H1 (cell line): ENCODE measurements at regions not wholly inside any gene's neighbourhood (a gene's known extent, or its start where the extent isn't known, plus 50 kb on each side); places are given as distances from the start of the nearest gene placed in this dataset.

ENCODE experiments used
- CTCF ChIA-PET: fragments of 300-600 bp; sonication (Branson Sonifier 250); formaldehyde crosslinking; loops from one replicate; lab custom pipeline; 2021; ENCODE audit not compliant: partially characterized antibody; lab: Charles Lee
- POLR2A ChIA-PET: fragments of 300-600 bp; sonication (Branson Sonifier 250); formaldehyde crosslinking; loops from one replicate; lab custom pipeline; 2021; ENCODE audit warnings: inconsistent platforms; ENCODE audit not compliant: partially characterized antibody; lab: Charles Lee
- DNase-seq, 2 experiments: peaks; one replicate each; pipeline versions ENCODE4 v3.0.0 to v3.0.0-alpha.2; 2010 to 2022; ENCODE audit warnings: low spot score in 2 of 2, low read depth in 1 of 2, mixed read lengths in 1 of 2
- FAIRE-seq: peaks from 2 replicates; lab custom pipeline; 2011; peaks lifted over from hg19 to GRCh38; lab: Jason Lieb, UNC
- H2AFZ ChIP-seq: 2 replicates; pipeline ENCODE4 v1.8.1; 2012; ENCODE audit warnings: low read length, inconsistent platforms
- H2AK5ac ChIP-seq: 2 replicates; pipeline ENCODE4 v1.6.1; 2013; ENCODE audit warnings: low read depth, low read length
- H2BK120ac ChIP-seq: replicated peaks from 2 replicates; pipeline ENCODE3; 2013; ENCODE audit warnings: low read depth, low read length, inconsistent platforms
- H2BK12ac ChIP-seq: 2 replicates; pipeline ENCODE4 v1.6.1; 2013; ENCODE audit warnings: low read depth, low read length
- H2BK15ac ChIP-seq: 2 replicates; pipeline ENCODE4 v1.6.1; 2013; ENCODE audit warnings: low read length
- H2BK20ac ChIP-seq: 2 replicates; pipeline ENCODE4 v1.6.1; 2013; ENCODE audit warnings: low read length
- H2BK5ac ChIP-seq: 2 replicates; pipeline ENCODE4 v1.6.1; 2013; ENCODE audit warnings: low read depth, low read length
- H3K14ac ChIP-seq: 2 replicates; pipeline ENCODE4 v1.6.1; 2013; ENCODE audit warnings: inconsistent platforms; ENCODE audit not compliant: insufficient read length
- H3K18ac ChIP-seq: 2 replicates; pipeline ENCODE4 v1.6.1; 2013; ENCODE audit warnings: low read length; ENCODE audit errors: extremely low read depth
- H3K23ac ChIP-seq: 2 replicates; pipeline ENCODE4 v1.6.1; 2013; ENCODE audit warnings: inconsistent platforms; ENCODE audit not compliant: insufficient read length
- H3K23me2 ChIP-seq: 2 replicates; pipeline ENCODE4 v1.6.1; 2013; ENCODE audit warnings: low read depth, low read length
- H3K27ac ChIP-seq: 2 replicates; pipeline ENCODE4 v1.6.1; 2011; ENCODE audit warnings: low read depth, low read length, inconsistent platforms
- H3K27me3 ChIP-seq, 4 experiments: replicated peaks in 1 of 4; 1 replicate in 1 of 4; 2 replicates in 3 of 4; pipeline versions ENCODE4 v1.6.1 to v1.8.1; 2011 to 2013; ENCODE audit warnings: low read length in 3 of 4, mild to moderate bottlenecking in 3 of 4, inconsistent platforms in 2 of 4, mixed read lengths in 2 of 4, moderate library complexity in 1 of 4; ENCODE audit not compliant: control insufficient read depth in 3 of 4, insufficient read depth in 3 of 4; ENCODE audit errors: extremely low read depth in 1 of 4
- H3K36me3 ChIP-seq, 4 experiments: 2 replicates each; pipeline versions ENCODE4 v1.6.1 to v1.8.1; 2011 to 2013; ENCODE audit warnings: mild to moderate bottlenecking in 4 of 4, low read length in 3 of 4, moderate library complexity in 2 of 4, control low read depth in 1 of 4, inconsistent platforms in 1 of 4; ENCODE audit not compliant: insufficient read depth in 4 of 4, control insufficient read depth in 2 of 4
- H3K4ac ChIP-seq: replicated peaks from 2 replicates; pipeline ENCODE3; 2013; ENCODE audit warnings: low read length, low read depth, mixed read lengths, inconsistent platforms; ENCODE audit not compliant: insufficient read length
- H3K4me1 ChIP-seq, 4 experiments: replicated peaks in 1 of 4; 1 replicate in 1 of 4; 2 replicates in 3 of 4; pipeline versions ENCODE4 v1.6.1 to v1.8.1; 2011 to 2013; ENCODE audit warnings: low read length in 3 of 4, inconsistent platforms in 2 of 4, mixed read lengths in 1 of 4; ENCODE audit not compliant: insufficient read depth in 4 of 4, control insufficient read depth in 3 of 4
- H3K4me2 ChIP-seq, 2 experiments: 2 replicates each; pipeline versions ENCODE4 v1.6.1 to v1.8.1; 2011 to 2013; ENCODE audit warnings: low read depth in 2 of 2, low read length in 2 of 2, control low read depth in 1 of 2, inconsistent platforms in 1 of 2, mild to moderate bottlenecking in 1 of 2; ENCODE audit not compliant: insufficient read depth in 1 of 2
- H3K4me3 ChIP-seq, 4 experiments: fragments of 200-600, 300-600 bp in 1 of 4; sonication (generic), shearing (Covaris generic), sonication (Bioruptor Twin) in 1 of 4; 2 replicates each; pipeline versions ENCODE4 v1.5.1 to v1.8.1; 2011 to 2016; ENCODE audit warnings: low read length in 4 of 4, low read depth in 3 of 4, control low read depth in 2 of 4, inconsistent platforms in 2 of 4, mild to moderate bottlenecking in 2 of 4, mixed read lengths in 1 of 4, moderate library complexity in 1 of 4; ENCODE audit not compliant: insufficient read depth in 2 of 4; ENCODE audit errors: extremely low read depth in 1 of 4
- H3K56ac ChIP-seq: replicated peaks from 2 replicates; pipeline ENCODE3; 2013; ENCODE audit warnings: low read depth, mild to moderate bottlenecking, mixed read lengths, low read length, inconsistent platforms; ENCODE audit not compliant: insufficient read length
- H3K79me1 ChIP-seq: 2 replicates; pipeline ENCODE4 v1.6.1; 2013; ENCODE audit warnings: low read depth, low read length, control low read depth
- H3K79me2 ChIP-seq, 2 experiments: 2 replicates each; pipeline versions ENCODE4 v1.6.1 to v1.8.1; 2012 to 2013; ENCODE audit warnings: low read length in 2 of 2, mild to moderate bottlenecking in 2 of 2, inconsistent platforms in 1 of 2; ENCODE audit not compliant: insufficient read depth in 2 of 2, control insufficient read depth in 1 of 2
- H3K9ac ChIP-seq, 4 experiments: replicated peaks in 1 of 4; 1 replicate in 1 of 4; 2 replicates in 3 of 4; pipeline versions ENCODE4 v1.6.1 to v1.8.1; 2011 to 2013; ENCODE audit warnings: low read depth in 3 of 4, low read length in 3 of 4, control low read depth in 2 of 4, mild to moderate bottlenecking in 2 of 4, moderate library complexity in 2 of 4, inconsistent platforms in 1 of 4; ENCODE audit errors: extremely low read depth in 1 of 4
- H3K9me3 ChIP-seq, 2 experiments: 2 replicates each; pipeline versions ENCODE4 v1.6.1 to v1.8.1; 2012 to 2013; ENCODE audit warnings: mild to moderate bottlenecking in 2 of 2, moderate library complexity in 2 of 2, control low read depth in 1 of 2, inconsistent platforms in 1 of 2, low read depth in 1 of 2, low read length in 1 of 2, mixed read lengths in 1 of 2; ENCODE audit not compliant: insufficient read depth in 2 of 2
- H4K20me1 ChIP-seq, 2 experiments: replicated peaks in 1 of 2; 2 replicates each; pipeline versions ENCODE3 to v1.8.1; 2011 to 2013; ENCODE audit warnings: inconsistent platforms in 2 of 2, low read length in 2 of 2, mild to moderate bottlenecking in 1 of 2; ENCODE audit not compliant: insufficient read depth in 2 of 2, control insufficient read depth in 1 of 2
- H4K5ac ChIP-seq: 2 replicates; pipeline ENCODE4 v1.6.1; 2013; ENCODE audit warnings: low read length, low read depth, mixed read lengths, inconsistent platforms; ENCODE audit not compliant: insufficient read length
- H4K8ac ChIP-seq: 2 replicates; pipeline ENCODE4 v1.8.0; 2013; ENCODE audit warnings: mild to moderate bottlenecking, moderate library complexity, low read length, inconsistent platforms; ENCODE audit not compliant: insufficient read depth; ENCODE audit errors: extremely low read depth
- H4K91ac ChIP-seq: replicated peaks from 2 replicates; pipeline ENCODE3; 2013; ENCODE audit warnings: low read length, mixed read lengths, inconsistent platforms; ENCODE audit not compliant: insufficient read length
- BACH1 ChIP-seq: IDR thresholded peaks from 2 replicates; pipeline ENCODE4 v1.6.1; 2012; ENCODE audit warnings: low read length, improper control_type of control experiment
- CEBPB ChIP-seq: IDR thresholded peaks from 2 replicates; pipeline ENCODE4 v1.6.1; 2012; ENCODE audit warnings: low read depth, low read length
- CHD1 ChIP-seq: IDR thresholded peaks from 2 replicates; pipeline ENCODE4 v1.6.1; 2012; ENCODE audit warnings: low read depth, low read length, improper control_type of control experiment
- CHD2 ChIP-seq: IDR thresholded peaks from 2 replicates; pipeline ENCODE4 v1.6.1; 2012; ENCODE audit warnings: low read length, improper control_type of control experiment
- E2F6 ChIP-seq: IDR thresholded peaks from 2 replicates; pipeline ENCODE4 v1.6.1; 2012; ENCODE audit warnings: inconsistent platforms
- JUN ChIP-seq: IDR thresholded peaks from 2 replicates; pipeline ENCODE4 v1.6.1; 2011; ENCODE audit warnings: low read depth, mild to moderate bottlenecking, improper control_type of control experiment, low read length
- KDM1A ChIP-seq: fragments of 200-600, 300-600 bp; sonication (generic); IDR thresholded peaks from 2 replicates; pipeline ENCODE4 v1.7.1; 2016; ENCODE audit warnings: mild to moderate bottlenecking, low read length, borderline replicate concordance
- MAFK ChIP-seq: IDR thresholded peaks from 2 replicates; pipeline ENCODE4 v1.6.1; 2012; ENCODE audit warnings: low read depth, mild to moderate bottlenecking, improper control_type of control experiment, low read length
- MAX ChIP-seq: IDR thresholded peaks from 2 replicates; pipeline ENCODE4 v1.6.1; 2012; ENCODE audit warnings: inconsistent platforms
- NRF1 ChIP-seq: IDR thresholded peaks from 2 replicates; pipeline ENCODE4 v1.6.1; 2011; ENCODE audit warnings: mild to moderate bottlenecking, low read depth, low read length, improper control_type of control experiment
- PHF8 ChIP-seq: fragments of 200-600 bp; sonication (generic); conservative IDR thresholded peaks from 2 replicates; pipeline ENCODE4 v1.7.1; 2012; ENCODE audit warnings: low read depth, mild to moderate bottlenecking, inconsistent platforms, low read length, moderate library complexity
- SP4 ChIP-seq: IDR thresholded peaks from 2 replicates; pipeline ENCODE4 v1.6.1; 2012; ENCODE audit warnings: low read length, inconsistent platforms
- TCF12 ChIP-seq: IDR thresholded peaks from 2 replicates; pipeline ENCODE4 v1.6.1; 2011; ENCODE audit warnings: low read depth, mild to moderate bottlenecking, low read length
- WGBS, 2 experiments: shearing (Covaris generic) in 1 of 2; methylation state at CpG; one replicate each; pipeline versions ENCODE4 v1.1.6 to v1.1.7; 2013 to 2015; ENCODE audit warnings: low lambda C conversion rate in 2 of 2, mixed read lengths in 2 of 2, inconsistent platforms in 1 of 2, low coverage in 1 of 2, missing lambda C conversion rate in 1 of 2; ENCODE audit not compliant: insufficient replicate concordance in 2 of 2, insufficient coverage in 1 of 2, insufficient read length in 1 of 2; ENCODE audit errors: extremely low coverage in 1 of 2, missing lambda C conversion rate in 1 of 2; 5-methylcytosine and 5-hydroxymethylcytosine counted together

GRCh38 chr20:47857569-47858464, 72.5 kb upstream of the SULF2 start:
- POLR2A ChIA-PET = no interaction called here
- Histone ChIP-seq H3K23ac (no peak overlapping the region), H3K36me3 (no peaks in the 10 kb centered on the region), H2AK5ac (no peak overlapping the region), H4K20me1 (no peaks in the 10 kb centered on the region), H2BK120ac (no peak overlapping the region), H3K9ac (no peak overlapping the region), H2BK5ac (no peak overlapping the region), H3K4ac (no peak overlapping the region), H4K8ac (no peak overlapping the region), H3K79me1 (no peaks in the 10 kb centered on the region), H3K4me3 (no peak overlapping the region), H2AFZ (peak overlapping the region; percentile 46; the same call in 1 of the 2 replicates), H3K4me1 (no peaks in the 10 kb centered on the region; a peak in 1 of 7 replicates), H2BK20ac (no peak overlapping the region), H3K79me2 (no peaks in the 10 kb centered on the region), H3K56ac (no peak overlapping the region), H4K5ac (no peak overlapping the region), H3K23me2 (no peaks in the 10 kb centered on the region), H3K4me2 (no peak overlapping the region), H4K91ac (no peak overlapping the region), H3K9me3 (peaks cover 17% of the 10 kb centered on the region in 2 experiments; a peak in 3 of 4 replicates), H3K14ac (no peak overlapping the region), H2BK12ac (peak overlapping the region; percentile 32; the same call in 1 of the 2 replicates), H3K27me3 (no peaks in the 10 kb centered on the region), H2BK15ac (no peak overlapping the region), H3K18ac (no peak overlapping the region), H3K27ac (no peak overlapping the region)
- DNase-seq (no peak), FAIRE-seq (no peak)
- CTCF ChIA-PET = interaction anchor here (0.8 to 1.1 kb wide), 5 partner anchors 38 to 378 kb away, joined by 3 read pairs; no protein-coding TSS in a partner anchor
- 74% methylated on average over 16 of the region's 17 CpGs; no CpG with 5 or more reads in 1 of the 2 experiments for WGBS, 2 experiments
- TF ChIP-seq NRF1 = no peak
- TF ChIP-seq MAFK = no peak
- TF ChIP-seq CEBPB = no peak
- TF ChIP-seq JUN = no peak
- no peak for TF ChIP-seq KDM1A
- TF ChIP-seq CHD1 = no peak
- TF ChIP-seq MAX = no peak
- no peak for TF ChIP-seq SP4
- no peak for TF ChIP-seq E2F6
- no peak for TF ChIP-seq BACH1
- TF ChIP-seq PHF8 = no peak
- no peak for TF ChIP-seq TCF12
- no peak for TF ChIP-seq CHD2
